HCT116 (cell line): ENCODE measurements at regions not wholly inside any gene's neighbourhood (a gene's known extent, or its start where the extent isn't known, plus 50 kb on each side); places are given as distances from the start of the nearest gene placed in this dataset.

Experiments
- ATAC-seq: fragments of 200-7000 bp; cut with Tn5 transposase; 2 replicates; pipeline ENCODE4 v1.9.1; 2020; ENCODE audit warnings: mild to moderate bottlenecking, moderate library complexity
- BruUV-seq: library from RNA; stranded (reverse); fragments of 400-500 nt; replicated peaks from 2 replicates; lab custom pipeline; 2021; lab: Mats Ljungman, UMichigan
- CTCF ChIA-PET: fragments of 300-600 bp; sonication (Branson Sonifier 250); formaldehyde crosslinking; loops from one replicate; lab custom pipeline; 2021; ENCODE audit warnings: antibody characterized with exemption; lab: Charles Lee
- POLR2A ChIA-PET: fragments of 300-600, 350-600 bp; sonication (Branson Sonifier 250); formaldehyde crosslinking; loops from one replicate; lab custom pipeline; 2021; ENCODE audit warnings: antibody characterized with exemption; lab: Charles Lee
- RAD21 ChIA-PET, 2 experiments: fragments of 300-600 bp; sonication (Branson Sonifier 250); formaldehyde crosslinking; loops; one replicate each; lab custom pipeline; 2023; ENCODE audit warnings: low total read pairs in 2 of 2; ENCODE audit not compliant: uncharacterized antibody in 2 of 2, unreplicated experiment in 2 of 2, low non-redundant PET in 1 of 2; lab: Charles Lee
- DNase-seq: peaks from one replicate; pipeline ENCODE4 v3.0.0-alpha.2; 2010; ENCODE audit warnings: low read depth, low spot score
- H2AFZ ChIP-seq: fragments of 200-600 bp; shearing (Covaris generic), sonication (generic); 2 replicates; pipeline ENCODE4 v1.6.1; 2017; ENCODE audit warnings: low read depth, mixed run types, mixed read lengths, antibody characterized with exemption, low read length; ENCODE audit not compliant: poor library complexity, severe bottlenecking
- H3K27ac ChIP-seq: 2 replicates; pipeline ENCODE4 v1.5.1; 2012; ENCODE audit warnings: low read depth, low read length
- H3K27me3 ChIP-seq: fragments of 200-600 bp; sonication (generic); 2 replicates; pipeline ENCODE4 v1.6.1; 2016; ENCODE audit warnings: mixed run types, low read length, mixed read lengths; ENCODE audit not compliant: insufficient read depth
- H3K36me3 ChIP-seq, 2 experiments: fragments of 200-500 bp in 1 of 2; fragments of 200-600 bp in 1 of 2; sonication (Bioruptor generic) in 1 of 2; sonication (generic) in 1 of 2; 2 replicates each; pipeline versions ENCODE4 v1.5.1 to v1.6.1; 2014 to 2016; ENCODE audit warnings: low read length in 2 of 2, inconsistent platforms in 1 of 2, mixed read lengths in 1 of 2, mixed run types in 1 of 2; ENCODE audit not compliant: insufficient read depth in 2 of 2, control insufficient read depth in 1 of 2
- H3K4me1 ChIP-seq, 2 experiments: fragments of 200-600 bp in 1 of 2; sonication (generic) in 1 of 2; 2 replicates each; pipeline versions ENCODE4 v1.5.1 to v1.6.1; 2012 to 2017; ENCODE audit warnings: low read length in 2 of 2, inconsistent platforms in 1 of 2, mild to moderate bottlenecking in 1 of 2, mixed read lengths in 1 of 2, mixed run types in 1 of 2, moderate library complexity in 1 of 2; ENCODE audit not compliant: insufficient read depth in 2 of 2, control insufficient read depth in 1 of 2
- H3K4me2 ChIP-seq: fragments of 200-600 bp; sonication (generic); 2 replicates; pipeline ENCODE4 v1.6.1; 2017; ENCODE audit warnings: mixed run types, low read length, mixed read lengths
- H3K4me3 ChIP-seq, 2 experiments: fragments of 200-600 bp in 1 of 2; sonication (generic) in 1 of 2; replicated peaks in 1 of 2; 2 replicates each; pipeline ENCODE4 v1.5.1; 2011 to 2016; ENCODE audit warnings: low read length in 2 of 2, control low read depth in 1 of 2, low read depth in 1 of 2, mild to moderate bottlenecking in 1 of 2, mixed read lengths in 1 of 2, mixed run types in 1 of 2
- H3K79me2 ChIP-seq: fragments of 200-600 bp; sonication (generic); 2 replicates; pipeline ENCODE4 v1.6.1; 2017; ENCODE audit warnings: mild to moderate bottlenecking, mixed run types, low read length, moderate library complexity, mixed read lengths; ENCODE audit not compliant: insufficient read depth
- H3K9ac ChIP-seq: fragments of 200-600 bp; sonication (generic); 2 replicates; pipeline ENCODE4 v1.6.1; 2016; ENCODE audit warnings: low read length, mixed read lengths
- H3K9me2 ChIP-seq: fragments of 200-600 bp; sonication (generic), shearing (Covaris generic); 2 replicates; pipeline ENCODE4 v1.6.1; 2017; ENCODE audit warnings: mixed run types, mild to moderate bottlenecking, moderate library complexity; ENCODE audit not compliant: insufficient read depth
- H3K9me3 ChIP-seq, 2 experiments: fragments of 200-500 bp in 1 of 2; fragments of 200-600 bp in 1 of 2; sonication (Bioruptor generic) in 1 of 2; sonication (generic) in 1 of 2; 2 replicates each; pipeline ENCODE4 v1.6.1; 2014 to 2017; ENCODE audit warnings: low read length in 2 of 2, mixed read lengths in 2 of 2, inconsistent platforms in 1 of 2, low read depth in 1 of 2, mild to moderate bottlenecking in 1 of 2, mixed run types in 1 of 2, moderate library complexity in 1 of 2; ENCODE audit not compliant: control insufficient read depth in 1 of 2, insufficient read depth in 1 of 2
- H4K20me1 ChIP-seq: fragments of 200-600 bp; sonication (generic), shearing (Covaris generic); 2 replicates; pipeline ENCODE4 v1.6.1; 2017; ENCODE audit warnings: mixed run types, mild to moderate bottlenecking, moderate library complexity; ENCODE audit not compliant: insufficient read depth
- CBX3 ChIP-seq: IDR thresholded peaks from 2 replicates; pipeline ENCODE4 v1.6.1; 2012; ENCODE audit warnings: low read depth
- EGR1 ChIP-seq: IDR thresholded peaks from 2 replicates; pipeline ENCODE4 v1.6.1; 2012; ENCODE audit warnings: low read depth
- FOSL1 ChIP-seq: IDR thresholded peaks from 2 replicates; pipeline ENCODE4 v1.6.1; 2012; ENCODE audit warnings: low read depth
- POLR2AphosphoS5 ChIP-seq: IDR thresholded peaks from 2 replicates; pipeline ENCODE4 v1.6.1; 2011; ENCODE audit warnings: mild to moderate bottlenecking, low read depth, low read length, moderate library complexity
- RAD21 ChIP-seq: IDR thresholded peaks from 2 replicates; pipeline ENCODE4 v1.6.1; 2012; ENCODE audit warnings: low read depth, mild to moderate bottlenecking
- SIN3A ChIP-seq: IDR thresholded peaks from 2 replicates; pipeline ENCODE4 v1.6.1; 2012; ENCODE audit warnings: low read depth
- ZFX ChIP-seq: fragments of 450-650 bp; IDR thresholded peaks from 2 replicates; pipeline ENCODE4 v1.6.1; 2017
- intact Hi-C: fragments of 100-400 bp; cut with micrococcal nuclease; formaldehyde crosslinking; loops from 2 replicates; pipeline ENCODE4 v1.10.0; 2022
- TF ChIP-seq, protein P1 (sequence below): IDR thresholded peaks from 2 replicates; pipeline ENCODE4 v1.6.1; 2012; ENCODE audit warnings: low read depth
- TF ChIP-seq, protein P2 (sequence below), 3 experiments: fragments of 200-600 bp in 1 of 3; sonication (generic) in 1 of 3; IDR thresholded peaks in 2 of 3; conservative IDR thresholded peaks in 1 of 3; 2 replicates each; pipeline ENCODE4 v1.5.1; 2012 to 2017; ENCODE audit warnings: low read depth in 2 of 3, low read length in 2 of 3, antibody characterized with exemption in 1 of 3, borderline replicate concordance in 1 of 3, control low read depth in 1 of 3, mild to moderate bottlenecking in 1 of 3, mixed read lengths in 1 of 3, mixed run types in 1 of 3, moderate library complexity in 1 of 3; ENCODE audit not compliant: insufficient read depth in 1 of 3

DNA sequence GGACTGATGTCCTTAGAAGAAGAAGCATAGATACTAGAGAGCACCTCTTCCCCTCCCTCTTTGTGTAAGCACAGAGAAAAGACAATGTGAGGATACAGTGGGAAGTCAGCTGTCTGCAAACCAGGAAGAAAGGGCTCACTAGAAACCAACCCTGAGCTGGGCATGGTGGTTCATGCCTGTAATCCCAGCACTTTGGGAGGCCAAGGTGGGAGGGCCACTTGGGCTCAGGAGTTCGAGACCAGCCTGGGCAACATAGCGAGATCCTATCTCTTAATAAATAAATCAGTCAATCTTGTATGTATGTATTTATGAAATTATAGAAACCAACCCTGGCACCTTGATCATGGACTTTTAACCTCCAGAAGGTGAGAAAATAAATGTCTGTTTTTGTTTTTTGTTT lies 118.3 kb downstream of the NPIPB5 start:
- no peak for TF ChIP-seq POLR2AphosphoS5
- no peak for TF ChIP-seq CBX3
- TF ChIP-seq SIN3A: no peak
- TF ChIP-seq, protein P1, sequence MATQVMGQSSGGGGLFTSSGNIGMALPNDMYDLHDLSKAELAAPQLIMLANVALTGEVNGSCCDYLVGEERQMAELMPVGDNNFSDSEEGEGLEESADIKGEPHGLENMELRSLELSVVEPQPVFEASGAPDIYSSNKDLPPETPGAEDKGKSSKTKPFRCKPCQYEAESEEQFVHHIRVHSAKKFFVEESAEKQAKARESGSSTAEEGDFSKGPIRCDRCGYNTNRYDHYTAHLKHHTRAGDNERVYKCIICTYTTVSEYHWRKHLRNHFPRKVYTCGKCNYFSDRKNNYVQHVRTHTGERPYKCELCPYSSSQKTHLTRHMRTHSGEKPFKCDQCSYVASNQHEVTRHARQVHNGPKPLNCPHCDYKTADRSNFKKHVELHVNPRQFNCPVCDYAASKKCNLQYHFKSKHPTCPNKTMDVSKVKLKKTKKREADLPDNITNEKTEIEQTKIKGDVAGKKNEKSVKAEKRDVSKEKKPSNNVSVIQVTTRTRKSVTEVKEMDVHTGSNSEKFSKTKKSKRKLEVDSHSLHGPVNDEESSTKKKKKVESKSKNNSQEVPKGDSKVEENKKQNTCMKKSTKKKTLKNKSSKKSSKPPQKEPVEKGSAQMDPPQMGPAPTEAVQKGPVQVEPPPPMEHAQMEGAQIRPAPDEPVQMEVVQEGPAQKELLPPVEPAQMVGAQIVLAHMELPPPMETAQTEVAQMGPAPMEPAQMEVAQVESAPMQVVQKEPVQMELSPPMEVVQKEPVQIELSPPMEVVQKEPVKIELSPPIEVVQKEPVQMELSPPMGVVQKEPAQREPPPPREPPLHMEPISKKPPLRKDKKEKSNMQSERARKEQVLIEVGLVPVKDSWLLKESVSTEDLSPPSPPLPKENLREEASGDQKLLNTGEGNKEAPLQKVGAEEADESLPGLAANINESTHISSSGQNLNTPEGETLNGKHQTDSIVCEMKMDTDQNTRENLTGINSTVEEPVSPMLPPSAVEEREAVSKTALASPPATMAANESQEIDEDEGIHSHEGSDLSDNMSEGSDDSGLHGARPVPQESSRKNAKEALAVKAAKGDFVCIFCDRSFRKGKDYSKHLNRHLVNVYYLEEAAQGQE: no peak
- TF ChIP-seq, protein P2, sequence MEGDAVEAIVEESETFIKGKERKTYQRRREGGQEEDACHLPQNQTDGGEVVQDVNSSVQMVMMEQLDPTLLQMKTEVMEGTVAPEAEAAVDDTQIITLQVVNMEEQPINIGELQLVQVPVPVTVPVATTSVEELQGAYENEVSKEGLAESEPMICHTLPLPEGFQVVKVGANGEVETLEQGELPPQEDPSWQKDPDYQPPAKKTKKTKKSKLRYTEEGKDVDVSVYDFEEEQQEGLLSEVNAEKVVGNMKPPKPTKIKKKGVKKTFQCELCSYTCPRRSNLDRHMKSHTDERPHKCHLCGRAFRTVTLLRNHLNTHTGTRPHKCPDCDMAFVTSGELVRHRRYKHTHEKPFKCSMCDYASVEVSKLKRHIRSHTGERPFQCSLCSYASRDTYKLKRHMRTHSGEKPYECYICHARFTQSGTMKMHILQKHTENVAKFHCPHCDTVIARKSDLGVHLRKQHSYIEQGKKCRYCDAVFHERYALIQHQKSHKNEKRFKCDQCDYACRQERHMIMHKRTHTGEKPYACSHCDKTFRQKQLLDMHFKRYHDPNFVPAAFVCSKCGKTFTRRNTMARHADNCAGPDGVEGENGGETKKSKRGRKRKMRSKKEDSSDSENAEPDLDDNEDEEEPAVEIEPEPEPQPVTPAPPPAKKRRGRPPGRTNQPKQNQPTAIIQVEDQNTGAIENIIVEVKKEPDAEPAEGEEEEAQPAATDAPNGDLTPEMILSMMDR (IDR thresholded peaks at IDR 0.05 in 2 of 3, conservative IDR thresholded peaks at IDR 0.05 in 1 of 3; ENCODE audit: borderline replicate concordance in 1 of 3, insufficient read depth in 1 of 3, low read depth in 2 of 3, low read length in 2 of 3): no peak
- TF ChIP-seq EGR1: no peak
- no peak for TF ChIP-seq RAD21
- no peak for TF ChIP-seq FOSL1
- TF ChIP-seq ZFX: no peak
- ATAC-seq: no peak
- no peaks in the 10 kb centered on the region for H3K9me3 ChIP-seq
- no peak overlapping the region for H3K27ac ChIP-seq
- H3K4me2 ChIP-seq: no peak overlapping the region
- no peaks in the 10 kb centered on the region for H4K20me1 ChIP-seq
- no peak for DNase-seq
- H3K9ac ChIP-seq: no peak overlapping the region
- H3K9me2 ChIP-seq: no peaks in the 10 kb centered on the region
- H3K79me2 ChIP-seq: no peaks in the 10 kb centered on the region
- H3K36me3 ChIP-seq: no peaks in the 10 kb centered on the region
- H3K27me3 ChIP-seq: peaks cover 16% of the 10 kb centered on the region
- no TSS peak for BruUV-seq
- ChIA-PET CTCF (no interaction called here), POLR2A (no interaction called here), RAD21 (no interaction called here)
- H2AFZ ChIP-seq: no peak overlapping the region
- intact Hi-C loops: loop anchor here (2.0 to 10.0 kb wide), 2 partner anchors 20 to 224 kb away; no protein-coding TSS in a partner anchor
- no peak overlapping the region for H3K4me3 ChIP-seq
- H3K4me1 ChIP-seq: no peaks in the 10 kb centered on the region
